IgD-negative memory B cell (primary cell): ENCODE measurements at regions not wholly inside any gene's neighbourhood (a gene's known extent, or its start where the extent isn't known, plus 50 kb on each side); places are given as distances from the start of the nearest gene placed in this dataset.

Experiments
- H3K27ac Mint-ChIP-seq, 3 donors: one replicate each; pipeline ENCODE4 v1.8.0; 2020 to 2022; ENCODE audit warnings: mild to moderate bottlenecking in 3 of 3, mixed read lengths in 3 of 3, moderate library complexity in 1 of 3
- H3K27me3 Mint-ChIP-seq: one replicate; pipeline ENCODE4 v1.8.0; 2021; ENCODE audit warnings: mixed read lengths
- H3K36me3 Mint-ChIP-seq: one replicate; pipeline ENCODE4 v1.8.0; 2020; ENCODE audit warnings: mild to moderate bottlenecking, mixed read lengths
- H3K4me1 Mint-ChIP-seq, 3 donors: one replicate each; pipeline ENCODE4 v1.8.0; 2020 to 2022; ENCODE audit warnings: mixed read lengths in 3 of 3, mild to moderate bottlenecking in 1 of 3
- H3K4me3 Mint-ChIP-seq, 4 donors: one replicate each; pipeline ENCODE4 v1.8.0; 2020 to 2022; ENCODE audit warnings: mild to moderate bottlenecking in 4 of 4, mixed read lengths in 4 of 4, moderate library complexity in 3 of 4
- H3K9me3 Mint-ChIP-seq, 3 donors: one replicate each; pipeline ENCODE4 v1.8.0; 2020 to 2021; ENCODE audit warnings: mixed read lengths in 3 of 3, mild to moderate bottlenecking in 1 of 3

- Mint-ChIP-seq H3K27ac (no peak overlapping the region), H3K27me3 (peaks cover 16% of the 10 kb centered on the region), H3K36me3 (peaks cover 2% of the 10 kb centered on the region), H3K9me3 (peaks cover 0 to 5% (median 3%) of the 10 kb centered on the region in 3 donors), H3K4me3 (no peak overlapping the region), H3K4me1 (no peaks in the 10 kb centered on the region)
These were observed 245.7 kb downstream of the MREG start for GRCh38 chr2:215767625-215768024.

DNA sequence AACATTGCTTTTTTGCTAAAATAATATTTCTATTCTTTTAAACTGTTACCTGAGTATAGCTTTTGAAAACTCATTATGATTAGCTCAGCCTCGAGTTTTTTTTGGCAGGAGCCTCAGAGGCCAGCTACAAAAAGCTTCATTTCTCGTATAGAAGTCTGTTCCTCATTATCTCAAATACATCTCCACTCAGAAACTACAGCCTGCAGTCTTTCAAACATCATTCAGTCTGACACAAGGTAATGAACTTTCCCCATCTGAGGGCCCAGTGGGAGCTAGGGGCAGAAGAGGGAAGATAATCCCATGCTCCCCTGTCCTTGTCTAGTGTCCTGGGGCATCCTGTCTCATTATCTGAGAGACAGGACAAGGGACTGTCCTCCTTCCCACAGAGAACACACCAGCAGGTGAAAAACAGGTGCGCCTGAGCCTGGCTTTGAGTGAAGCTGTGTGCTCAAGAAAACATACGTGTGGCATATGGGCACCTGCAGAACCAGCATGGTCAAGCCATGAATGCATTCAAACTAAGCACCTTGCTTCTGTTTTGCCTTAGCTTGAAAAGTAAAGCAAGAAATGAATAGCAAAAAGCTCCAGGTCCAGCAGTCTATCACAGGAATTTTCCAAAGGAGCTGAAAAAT lies 247.5 kb downstream of the MREG start:
- H3K36me3 Mint-ChIP-seq = peaks cover 2% of the 10 kb centered on the region
- H3K4me3 Mint-ChIP-seq = no peak overlapping the region
- H3K9me3 Mint-ChIP-seq = peaks cover 0 to 9% (median 5%) of the 10 kb centered on the region in 3 donors
- H3K4me1 Mint-ChIP-seq = no peaks in the 10 kb centered on the region
- H3K27ac Mint-ChIP-seq = no peak overlapping the region
- peaks cover 16% of the 10 kb centered on the region for H3K27me3 Mint-ChIP-seq

DNA sequence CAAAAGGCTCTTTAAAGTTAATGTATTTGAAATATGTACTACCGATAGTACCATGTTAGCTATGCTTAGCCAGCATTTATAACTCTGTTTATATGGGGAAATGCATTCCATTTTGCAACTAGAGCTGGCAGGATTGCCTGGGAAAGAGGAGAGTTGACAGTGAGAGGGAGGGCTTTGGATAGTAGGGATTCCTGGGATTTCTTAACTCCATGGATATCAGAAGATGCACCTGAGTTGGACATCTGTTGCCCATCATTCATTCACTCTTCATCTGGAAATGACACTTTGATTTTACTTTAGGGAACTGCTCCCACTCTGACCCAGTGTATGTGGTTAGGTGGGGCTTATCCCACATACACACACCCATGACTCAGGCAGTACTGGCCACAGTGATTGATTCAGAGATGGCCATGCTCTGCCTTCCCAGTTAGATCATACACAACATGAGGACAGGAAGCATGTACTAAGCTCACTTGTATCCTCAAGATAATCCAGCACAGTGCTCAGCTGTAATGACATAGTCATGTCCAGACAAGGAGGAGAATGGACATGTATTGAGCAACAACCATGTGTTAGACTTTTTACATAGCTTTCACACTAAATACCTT lies 248.8 kb downstream of the MREG start:
- Mint-ChIP-seq H3K27me3 (peaks cover 14% of the 10 kb centered on the region), H3K4me3 (no peak overlapping the region), H3K36me3 (no peaks in the 10 kb centered on the region), H3K4me1 (no peaks in the 10 kb centered on the region), H3K9me3 (peaks cover 0 to 5% (median 5%) of the 10 kb centered on the region in 3 donors), H3K27ac (no peak overlapping the region)

- Mint-ChIP-seq H3K27me3 (peaks cover 4% of the 10 kb centered on the region), H3K4me1 (no peaks in the 10 kb centered on the region), H3K4me3 (no peak overlapping the region), H3K27ac (no peak overlapping the region), H3K36me3 (no peaks in the 10 kb centered on the region), H3K9me3 (peaks cover 0 to 5% (median 0%) of the 10 kb centered on the region in 3 donors)
These were observed 252.8 kb downstream of the MREG start for GRCh38 chr2:215760557-215760956.

GRCh38 chr2:215760091-215760490 lies 253.3 kb downstream of the MREG start:
- no peak overlapping the region for H3K27ac Mint-ChIP-seq
- peaks cover 0 to 5% (median 0%) of the 10 kb centered on the region in 3 donors for H3K9me3 Mint-ChIP-seq
- peaks cover 4% of the 10 kb centered on the region for H3K27me3 Mint-ChIP-seq
- H3K36me3 Mint-ChIP-seq = no peaks in the 10 kb centered on the region
- H3K4me1 Mint-ChIP-seq = no peaks in the 10 kb centered on the region
- no peak overlapping the region for H3K4me3 Mint-ChIP-seq

GRCh38 chr2:215758691-215759090 lies 254.7 kb downstream of the MREG start:
- Mint-ChIP-seq H3K4me1 (no peaks in the 10 kb centered on the region), H3K36me3 (no peaks in the 10 kb centered on the region), H3K27ac (no peak overlapping the region), H3K4me3 (no peak overlapping the region), H3K27me3 (peaks cover 7% of the 10 kb centered on the region), H3K9me3 (peaks cover 0 to 5% (median 0%) of the 10 kb centered on the region in 3 donors)

GRCh38 chr2:215756346-215756730 lies 257.0 kb downstream of the MREG start:
- peaks cover 8% of the 10 kb centered on the region for H3K27me3 Mint-ChIP-seq
- H3K4me3 Mint-ChIP-seq = no peak overlapping the region
- no peaks in the 10 kb centered on the region for H3K36me3 Mint-ChIP-seq
- H3K9me3 Mint-ChIP-seq = peaks cover 0 to under 1% (median 0%) of the 10 kb centered on the region in 3 donors
- H3K4me1 Mint-ChIP-seq = no peaks in the 10 kb centered on the region
- no peak overlapping the region for H3K27ac Mint-ChIP-seq

DNA sequence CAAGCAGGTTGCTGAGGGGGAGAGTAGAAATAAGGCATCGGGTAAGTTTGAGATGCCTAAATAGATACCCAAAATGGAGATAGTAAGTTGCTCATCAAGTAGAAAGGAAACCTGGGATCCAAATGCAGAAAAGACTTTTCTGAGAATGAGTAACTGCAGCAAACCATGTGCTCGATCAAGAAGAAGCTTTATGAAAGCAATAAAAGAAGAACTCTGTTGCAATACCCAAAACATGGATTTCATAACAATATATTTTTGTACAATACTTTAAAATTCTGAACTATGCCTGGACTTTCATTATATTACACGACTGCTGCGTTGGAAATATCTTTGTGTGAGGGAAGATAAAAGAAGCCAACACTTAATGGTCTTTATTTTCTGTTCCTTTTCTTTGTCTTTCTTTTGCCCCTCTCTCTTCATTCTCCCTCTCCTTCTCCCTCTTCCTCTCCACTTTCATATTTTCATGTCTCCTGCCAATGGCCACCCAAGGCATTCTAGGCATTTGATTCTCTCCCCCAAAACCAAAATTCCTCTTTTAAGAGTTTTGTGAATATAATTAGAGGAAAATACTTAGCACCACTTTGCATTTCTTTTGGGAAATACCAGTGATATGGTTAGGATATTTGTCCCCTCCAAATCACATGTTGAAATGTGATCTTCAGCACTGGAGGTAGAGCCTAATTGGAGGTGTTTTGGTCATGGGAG lies 257.6 kb downstream of the MREG start:
- Mint-ChIP-seq H3K27ac (no peak overlapping the region), H3K4me3 (no peak overlapping the region), H3K4me1 (no peaks in the 10 kb centered on the region), H3K36me3 (no peaks in the 10 kb centered on the region), H3K27me3 (peaks cover 8% of the 10 kb centered on the region), H3K9me3 (no peaks in the 10 kb centered on the region)

DNA sequence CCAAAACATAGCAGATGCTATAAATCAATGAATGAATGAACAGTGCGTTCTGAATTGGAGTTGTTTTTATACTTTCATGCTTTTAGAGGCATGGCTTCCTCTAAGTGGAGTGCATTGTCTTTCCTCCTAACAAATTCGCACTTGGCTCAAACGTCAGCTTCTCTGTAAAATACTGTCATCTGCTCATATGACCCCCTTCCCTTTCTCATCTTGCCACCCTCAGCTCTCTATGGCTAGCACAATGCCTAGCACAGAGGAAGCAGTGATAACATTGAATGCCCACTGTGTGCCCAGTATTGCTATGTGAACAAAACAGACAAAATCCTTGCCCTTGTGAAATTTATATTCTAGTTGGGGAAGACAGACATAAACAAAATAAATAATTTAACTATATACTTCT lies 258.8 kb downstream of the MREG start:
- Mint-ChIP-seq H3K27me3 (peaks cover 8% of the 10 kb centered on the region), H3K36me3 (peaks cover 1% of the 10 kb centered on the region), H3K4me3 (no peak overlapping the region), H3K4me1 (peaks cover 0 to 1% (median 0%) of the 10 kb centered on the region in 3 donors), H3K27ac (no peak overlapping the region), H3K9me3 (no peaks in the 10 kb centered on the region)

- Mint-ChIP-seq H3K27ac (no peak overlapping the region), H3K4me3 (no peak overlapping the region), H3K36me3 (peaks cover 1% of the 10 kb centered on the region), H3K4me1 (peaks cover 0 to 2% (median 0%) of the 10 kb centered on the region in 3 donors), H3K9me3 (no peaks in the 10 kb centered on the region), H3K27me3 (peaks cover 8% of the 10 kb centered on the region)
These were observed 259.5 kb downstream of the MREG start for GRCh38 chr2:215753808-215754207.

DNA sequence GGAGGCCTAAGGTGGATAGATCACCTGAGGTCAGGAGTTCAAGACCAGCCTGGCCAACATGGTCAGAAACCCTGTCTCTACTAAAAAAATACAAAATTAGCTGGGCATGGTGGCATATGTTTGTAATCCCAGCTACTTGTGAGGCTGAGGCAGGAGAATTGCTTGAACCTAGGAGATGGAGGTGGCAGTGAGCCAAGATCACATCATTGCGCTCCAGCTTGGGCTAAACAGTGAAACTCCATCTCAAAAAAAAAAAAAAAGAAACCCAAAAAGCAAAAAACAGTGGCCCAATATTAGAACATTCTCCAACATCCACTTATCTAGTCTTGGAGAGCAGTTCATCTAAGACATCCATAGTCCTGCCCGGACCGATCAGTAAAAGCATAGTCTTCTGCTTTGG lies 260.4 kb downstream of the MREG start:
- Mint-ChIP-seq H3K27ac (no peak overlapping the region), H3K4me1 (peaks cover 0 to 2% (median 0%) of the 10 kb centered on the region in 3 donors), H3K4me3 (no peak overlapping the region), H3K36me3 (peaks cover 1% of the 10 kb centered on the region), H3K27me3 (peaks cover 8% of the 10 kb centered on the region), H3K9me3 (no peaks in the 10 kb centered on the region)

GRCh38 chr2:215752436-215752835 lies 260.9 kb downstream of the MREG start:
- Mint-ChIP-seq H3K4me3 (no peak overlapping the region), H3K27ac (no peak overlapping the region), H3K4me1 (peaks cover 0 to 2% (median 0%) of the 10 kb centered on the region in 3 donors), H3K9me3 (no peaks in the 10 kb centered on the region), H3K36me3 (peaks cover 1% of the 10 kb centered on the region), H3K27me3 (peaks cover 8% of the 10 kb centered on the region)

- no peaks in the 10 kb centered on the region for H3K9me3 Mint-ChIP-seq
- H3K4me1 Mint-ChIP-seq = peaks cover 0 to 2% (median 0%) of the 10 kb centered on the region in 3 donors
- peaks cover 8% of the 10 kb centered on the region for H3K27me3 Mint-ChIP-seq
- peaks cover 1% of the 10 kb centered on the region for H3K36me3 Mint-ChIP-seq
- no peak overlapping the region for H3K4me3 Mint-ChIP-seq
- peak overlapping the region in 1 of 3 donors; percentile 8 for H3K27ac Mint-ChIP-seq
These were observed 261.5 kb downstream of the MREG start for GRCh38 chr2:215751911-215752272.

GRCh38 chr2:215751200-215751910 lies 262.0 kb downstream of the MREG start:
- Mint-ChIP-seq H3K9me3 (no peaks in the 10 kb centered on the region), H3K36me3 (peaks cover 1% of the 10 kb centered on the region), H3K27me3 (peaks cover 6% of the 10 kb centered on the region), H3K27ac (peak overlapping the region in 1 of 3 donors; percentile 8), H3K4me1 (peaks cover 0 to 2% (median 0%) of the 10 kb centered on the region in 3 donors), H3K4me3 (no peak overlapping the region)

DNA sequence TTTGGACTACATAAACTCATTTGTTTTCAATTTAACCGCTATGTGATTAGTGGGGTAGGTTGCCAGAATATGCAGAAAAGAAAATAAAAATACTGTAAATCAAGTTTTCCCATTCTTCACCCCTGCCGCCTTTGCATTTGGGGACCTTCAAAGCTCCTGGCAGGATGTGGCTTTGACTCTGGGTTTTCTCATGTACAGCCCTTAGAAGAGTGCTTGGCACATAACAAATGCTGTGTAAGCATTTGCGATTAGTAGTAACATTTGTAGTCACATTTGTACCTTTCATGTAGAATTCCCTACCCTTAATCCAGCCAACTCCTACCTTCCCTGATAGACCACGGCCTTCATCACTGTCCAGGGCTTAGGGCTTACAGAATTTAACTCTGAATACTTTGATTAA lies 262.6 kb downstream of the MREG start:
- Mint-ChIP-seq H3K4me1 (peaks cover 0 to 2% (median 0%) of the 10 kb centered on the region in 3 donors), H3K4me3 (no peak overlapping the region), H3K27me3 (peaks cover 6% of the 10 kb centered on the region), H3K9me3 (no peaks in the 10 kb centered on the region), H3K36me3 (peaks cover 1% of the 10 kb centered on the region), H3K27ac (no peak overlapping the region)
